ENCODE measurements at regions not wholly inside any gene's neighbourhood (a gene's known extent, or its start where the extent isn't known, plus 50 kb on each side); places are given as distances from the start of the nearest gene placed in this dataset.
"Not testable (repeated sequence)": the region's sequence is repeated elsewhere in the genome, so short reads cannot be mapped to it uniquely, and the experiment has no call there.

GRCh38 chr3:182509844-182510460 is 283.4 kb upstream of the ATP11B start:
- no peak overlapping the region for H3K4me3 ChIP-seq (ENCODE audit: low read depth, low read length)
- DNase-seq (ENCODE audit: low read depth), result no peak
- TF ChIP-seq CTCF (IDR thresholded peaks at IDR 0.05; ENCODE audit: insufficient read depth, low read length), result no peak

- no peak for DNase-seq (ENCODE audit: low read depth)
- H3K4me3 ChIP-seq (ENCODE audit: low read depth, low read length), result no peak overlapping the region
- TF ChIP-seq CTCF (IDR thresholded peaks at IDR 0.05; ENCODE audit: insufficient read depth, low read length), result no peak
Observed at GRCh38 chr3:182514236-182514964, 278.9 kb upstream of the ATP11B start.

DNA sequence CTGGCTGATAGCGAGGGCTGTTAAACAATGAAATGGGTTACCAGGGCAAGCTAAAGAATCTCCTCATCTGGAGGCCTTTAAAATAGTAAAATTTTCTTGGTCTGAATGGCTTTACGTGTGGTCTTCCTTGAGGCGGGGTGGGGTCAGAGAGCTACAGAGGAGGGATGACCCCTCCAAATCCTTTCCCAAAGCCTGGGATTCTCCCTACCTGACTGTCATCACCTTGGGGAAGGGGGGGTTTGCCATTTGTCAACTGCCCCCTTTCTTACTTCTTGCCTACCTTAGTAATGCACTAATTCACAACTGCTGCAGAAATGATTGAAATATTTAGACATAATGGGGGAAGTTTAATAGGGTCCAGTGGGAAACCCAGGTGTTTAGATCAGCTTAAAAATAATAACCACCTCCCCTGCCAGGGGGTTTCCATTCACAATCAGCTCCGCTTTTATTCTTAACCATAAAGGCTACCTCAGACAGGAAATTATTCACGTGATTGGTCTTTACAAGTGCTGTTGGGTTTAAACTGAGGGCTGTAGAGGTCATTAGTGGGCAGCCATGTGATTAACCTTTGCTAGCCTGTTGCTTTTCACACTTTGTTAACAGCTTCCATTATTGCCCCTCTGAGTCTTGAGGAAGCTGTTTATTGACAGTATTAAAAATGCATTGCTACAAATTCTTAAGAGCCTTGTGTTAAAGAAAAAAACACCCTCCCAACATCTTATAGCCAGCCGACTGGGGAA is 276.5 kb upstream of the ATP11B start:
- no peak for TF ChIP-seq CTCF (IDR thresholded peaks at IDR 0.05; ENCODE audit: insufficient read depth, low read length)
- no peak overlapping the region for H3K4me3 ChIP-seq (ENCODE audit: low read depth, low read length)
- DNase-seq (ENCODE audit: low read depth), result no peak

DNA sequence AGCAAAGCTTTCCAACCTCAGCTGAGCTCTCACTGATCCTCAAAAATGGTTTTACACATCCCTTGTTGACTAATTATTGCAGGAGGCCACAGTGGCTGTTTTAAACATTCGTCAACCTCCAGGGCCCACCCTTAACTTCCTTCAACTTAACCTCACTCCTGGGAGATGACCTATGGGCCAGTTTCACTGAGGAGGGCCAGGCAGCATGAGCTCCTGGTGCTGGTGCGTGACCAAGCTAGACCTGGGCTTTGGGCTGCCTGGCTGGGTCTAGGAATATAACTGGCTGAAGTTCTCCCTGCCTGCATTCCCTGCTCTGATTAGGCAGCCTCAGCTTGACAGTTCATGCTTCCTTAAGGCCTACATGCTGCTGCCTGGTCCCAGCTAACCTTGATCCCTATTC is 273.7 kb upstream of the ATP11B start:
- no peak overlapping the region for H3K4me3 ChIP-seq (ENCODE audit: low read depth, low read length)
- DNase-seq (ENCODE audit: low read depth), result no peak
- no peak for TF ChIP-seq CTCF (IDR thresholded peaks at IDR 0.05; ENCODE audit: insufficient read depth, low read length)

- DNase-seq (ENCODE audit: low read depth), result no peak
- H3K4me3 ChIP-seq (ENCODE audit: low read depth, low read length), result no peak overlapping the region
- TF ChIP-seq CTCF (IDR thresholded peaks at IDR 0.05; ENCODE audit: insufficient read depth, low read length), result no peak
Observed at GRCh38 chr3:182521339-182521738, 272.0 kb upstream of the ATP11B start.

- not testable (repeated sequence) for DNase-seq (ENCODE audit: low read depth); H3K4me3 ChIP-seq (ENCODE audit: low read depth, low read length)
Observed at GRCh38 chr3:182523424-182523823, 269.9 kb upstream of the ATP11B start.

DNA sequence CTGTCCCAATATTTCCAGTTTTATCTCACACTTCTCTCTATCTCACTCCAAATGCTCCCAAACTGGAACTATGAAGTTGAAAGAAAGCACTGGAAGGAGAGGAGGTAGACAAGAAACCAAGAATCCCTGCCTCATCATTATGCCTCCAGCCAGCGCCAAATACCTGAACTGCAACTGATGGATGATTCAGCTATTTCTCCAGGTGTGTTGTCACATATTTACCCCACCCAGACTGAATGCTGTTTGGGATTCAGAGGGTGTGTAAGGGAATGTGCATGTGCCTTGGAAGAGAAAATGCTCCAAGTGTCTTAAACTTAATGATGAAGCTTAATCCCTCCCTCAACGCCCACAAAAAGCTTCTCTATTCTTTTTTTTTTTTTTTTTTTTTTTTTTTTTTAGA is 269.5 kb upstream of the ATP11B start:
- no peak overlapping the region for H3K4me3 ChIP-seq (ENCODE audit: low read depth, low read length)
- DNase-seq (ENCODE audit: low read depth), result no peak
- TF ChIP-seq CTCF (IDR thresholded peaks at IDR 0.05; ENCODE audit: insufficient read depth, low read length), result no peak

Data from fibroblast of the aortic adventitia (primary cell).